Endometrium (tissue), 2 donors: ENCODE measurements at regions not wholly inside any gene's neighbourhood (a gene's known extent, or its start where the extent isn't known, plus 50 kb on each side); places are given as distances from the start of the nearest gene placed in this dataset.
A peak's percentile ranks its signal among the peaks of the same experiment; 100 is the strongest.

Experiments
- FAIRE-seq: peaks from 2 replicates; lab custom pipeline; 2012; peaks lifted over from hg19 to GRCh38; lab: Jason Lieb, UNC
- donor health status: control.
- donor health status: control.

GRCh38 chr3:43207628-43208085 lies 78.7 kb upstream of the SNRK start:
- no peak for FAIRE-seq

GRCh38 chr3:43206632-43207031 lies 79.7 kb upstream of the SNRK start:
- FAIRE-seq: no peak

DNA sequence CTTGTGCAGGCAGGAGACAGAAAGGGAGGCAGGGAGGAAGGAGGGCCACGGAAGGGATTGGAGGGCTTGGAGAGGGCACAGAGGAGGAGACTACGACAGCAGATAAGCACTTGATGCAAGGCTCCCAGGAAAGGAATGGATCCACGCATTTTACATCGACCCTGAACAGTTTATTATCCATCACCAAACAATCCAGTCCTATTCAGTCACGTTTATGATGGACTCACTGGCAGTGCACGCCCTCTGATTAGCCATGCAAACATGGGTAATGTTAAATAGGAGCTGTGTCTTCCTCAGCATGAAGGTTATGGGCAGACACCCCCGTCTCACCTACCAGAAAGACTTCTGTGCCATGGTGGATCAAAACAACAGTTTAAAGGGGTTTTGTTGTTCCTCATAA lies 80.2 kb upstream of the SNRK start:
- no peak for FAIRE-seq

- FAIRE-seq: no peak
These were observed 83.3 kb upstream of the SNRK start for GRCh38 chr3:43203022-43203421.

DNA sequence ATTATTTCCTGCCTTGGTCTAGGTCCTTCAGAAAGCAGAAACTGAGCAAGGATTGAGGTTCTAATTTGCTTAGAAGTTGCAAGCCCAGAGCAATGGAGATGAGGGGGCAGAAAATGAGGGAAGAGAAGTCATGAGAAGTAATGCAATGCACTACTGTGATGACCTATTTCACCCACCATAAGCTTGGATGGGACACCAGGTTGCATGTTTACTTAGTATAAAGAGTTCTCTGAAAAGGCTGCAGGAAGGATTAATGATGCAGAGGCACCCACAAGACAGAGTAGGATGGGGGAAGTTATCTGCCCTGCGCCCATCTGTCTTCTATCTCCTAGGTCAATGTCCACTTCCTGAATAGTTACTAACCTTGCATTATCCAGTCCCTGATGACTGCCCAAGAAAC lies 84.8 kb upstream of the SNRK start:
- no peak for FAIRE-seq

- no peak for FAIRE-seq
These were observed 86.6 kb upstream of the SNRK start for GRCh38 chr3:43199645-43200306.

DNA sequence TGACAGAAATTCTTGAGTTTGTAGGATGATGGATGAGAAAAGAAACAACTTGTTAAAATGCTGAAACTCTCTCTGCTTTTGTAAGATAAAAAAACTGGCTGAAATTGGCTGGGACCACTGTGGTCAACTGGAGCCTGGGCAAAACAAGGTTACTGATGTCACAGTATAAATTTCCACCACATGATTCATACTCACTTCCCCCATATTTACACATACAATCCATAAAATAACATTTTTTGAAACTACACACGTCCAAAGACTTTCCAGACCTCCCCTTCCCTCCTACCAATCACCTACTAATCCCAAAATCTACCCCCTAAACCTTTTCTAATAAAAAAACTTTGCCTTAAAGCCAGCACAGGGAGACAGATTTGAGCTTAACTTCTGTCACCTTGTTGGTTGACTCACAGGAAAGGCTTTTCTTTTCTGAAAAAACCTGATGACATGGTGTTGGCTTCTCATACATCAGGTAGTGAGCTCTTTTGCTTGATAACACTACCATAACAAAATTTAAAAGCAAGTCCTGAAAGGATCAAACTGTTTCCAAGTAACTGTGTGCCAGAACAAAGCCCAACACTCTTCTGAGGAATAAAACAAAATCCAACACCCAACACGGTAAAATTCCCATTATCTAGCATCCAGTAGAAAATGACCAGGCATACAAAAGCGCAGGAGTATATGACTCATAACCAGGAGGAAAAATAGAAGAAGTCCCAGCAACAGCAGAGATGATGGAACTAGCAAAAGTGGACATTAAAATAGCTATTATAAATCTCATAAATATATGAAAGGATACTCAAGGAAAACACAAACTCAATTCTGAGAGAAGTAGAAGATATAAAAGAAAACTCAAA lies 87.3 kb upstream of the SNRK start:
- no peak for FAIRE-seq

DNA sequence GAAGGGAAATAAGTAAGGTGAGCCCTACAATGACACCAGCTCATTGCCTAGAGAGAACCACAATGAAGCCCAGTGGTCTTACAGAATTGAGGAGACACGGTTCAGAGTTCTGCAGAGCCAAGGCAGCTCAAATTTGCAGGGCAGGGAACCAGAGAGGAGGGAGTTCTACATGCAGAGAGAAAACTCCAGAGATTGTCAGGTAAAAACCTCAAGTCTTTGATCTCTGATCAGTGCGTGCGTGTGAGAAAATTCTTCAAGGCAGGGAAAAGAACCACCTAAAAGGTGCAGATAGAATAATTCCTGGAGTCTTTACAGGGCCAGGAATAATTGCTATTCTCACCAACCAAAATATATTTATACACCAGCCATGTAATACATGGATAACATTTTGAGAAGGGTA lies 88.0 kb upstream of the SNRK start:
- no peak for FAIRE-seq

DNA sequence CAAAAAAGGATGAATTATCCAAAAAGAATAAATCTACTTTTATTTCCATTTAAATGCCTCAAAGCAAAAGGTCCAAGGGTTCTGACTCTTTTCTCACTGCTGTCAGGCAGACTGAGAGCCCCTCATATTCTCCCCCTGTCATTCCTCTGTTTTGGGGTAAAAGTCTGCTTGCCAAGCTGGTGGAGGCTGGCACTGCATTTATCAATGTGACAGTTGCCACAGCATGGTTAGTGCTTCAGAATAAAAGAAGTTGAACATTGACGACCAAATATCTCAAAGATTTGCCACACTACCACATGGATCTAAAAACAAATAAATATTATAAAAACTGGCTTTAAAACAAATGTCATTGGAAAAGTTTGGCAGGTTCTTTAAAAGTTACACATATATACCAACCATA lies 89.2 kb upstream of the SNRK start:
- FAIRE-seq: no peak

GRCh38 chr3:43196721-43197120 lies 89.6 kb upstream of the SNRK start:
- FAIRE-seq: no peak

DNA sequence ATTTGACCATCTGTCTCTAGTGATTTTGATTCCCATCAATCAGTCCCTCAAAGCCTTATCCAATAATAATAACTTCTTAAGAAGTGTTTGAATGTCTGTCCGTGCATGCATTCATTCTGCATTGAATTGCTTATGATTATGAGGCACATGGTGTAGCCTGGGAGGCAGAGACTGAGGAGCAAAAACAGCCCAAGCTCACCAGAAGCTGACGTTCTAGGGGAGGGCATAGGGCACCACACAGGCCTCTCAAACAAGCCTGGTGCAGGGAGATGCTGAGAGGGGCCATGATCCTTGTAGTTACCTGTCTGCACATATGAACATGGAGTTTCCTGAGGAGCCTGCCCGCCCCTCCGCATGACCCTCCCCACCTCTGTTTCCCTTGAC lies 89.2 kb upstream of the POMGNT2 start:
- FAIRE-seq: no peak

GRCh38 chr3:43194490-43195114 lies 88.7 kb upstream of the POMGNT2 start:
- FAIRE-seq: no peak

DNA sequence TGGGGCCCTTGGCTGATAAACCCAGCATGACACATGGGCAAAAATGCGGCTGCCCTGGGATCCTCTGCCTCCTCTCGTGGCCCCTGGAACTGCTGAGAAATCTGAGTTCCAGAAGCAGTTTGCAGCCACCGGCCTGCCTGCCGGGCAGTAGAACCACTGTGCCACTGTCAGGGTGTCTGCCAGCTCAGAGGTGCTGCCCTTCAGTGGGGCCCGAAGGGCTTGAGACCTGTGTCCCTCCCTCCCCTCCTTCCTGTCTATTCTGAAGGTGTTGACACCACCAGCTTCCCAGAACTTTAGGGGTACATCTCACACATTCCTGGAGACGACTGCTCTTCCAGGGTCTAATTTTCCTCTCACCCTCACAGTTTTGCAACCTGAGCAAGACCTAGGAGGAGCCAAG lies 88.2 kb upstream of the POMGNT2 start:
- no peak for FAIRE-seq

DNA sequence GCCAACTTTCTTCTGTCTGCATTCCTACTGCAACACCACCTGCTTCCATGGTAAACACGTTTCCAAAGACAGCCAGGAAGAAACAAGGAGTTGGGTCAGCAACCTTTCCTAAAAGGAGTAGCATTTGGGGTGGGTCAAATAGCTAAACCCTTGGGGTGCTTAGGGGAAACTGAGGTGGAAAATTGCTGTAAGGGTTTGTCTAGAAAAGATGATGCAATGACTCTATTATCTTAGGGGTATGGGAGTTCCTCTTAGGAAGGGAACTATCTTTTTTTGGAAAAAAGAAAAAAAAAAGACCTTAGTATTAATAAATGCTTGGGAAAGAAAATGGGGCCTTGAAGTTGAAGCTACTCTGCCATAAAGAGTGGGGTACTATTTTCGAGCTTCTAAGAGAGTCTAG lies 86.1 kb upstream of the POMGNT2 start:
- no peak for FAIRE-seq

DNA sequence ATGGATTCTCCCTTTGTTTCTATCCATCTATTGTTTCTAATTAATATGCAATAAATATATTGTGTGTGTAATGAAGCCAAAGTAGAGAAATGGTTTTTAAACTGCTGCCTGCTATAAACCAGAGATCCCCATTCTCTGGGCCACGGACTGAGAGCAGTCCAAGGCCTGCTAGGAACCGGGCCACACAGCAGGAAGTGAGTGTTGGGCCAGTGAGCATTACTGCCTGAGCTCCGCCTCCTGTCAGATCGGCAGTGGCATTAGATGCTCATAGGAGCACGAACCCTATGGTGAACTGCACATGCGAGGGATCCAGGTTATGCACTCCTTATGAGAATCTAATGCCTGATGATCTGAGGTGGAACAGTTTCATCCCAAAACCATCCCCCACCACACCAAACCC lies 85.2 kb upstream of the POMGNT2 start:
- FAIRE-seq: no peak

- FAIRE-seq: peak; percentile 74
These were observed 84.8 kb upstream of the POMGNT2 start for GRCh38 chr3:43190670-43191069.

DNA sequence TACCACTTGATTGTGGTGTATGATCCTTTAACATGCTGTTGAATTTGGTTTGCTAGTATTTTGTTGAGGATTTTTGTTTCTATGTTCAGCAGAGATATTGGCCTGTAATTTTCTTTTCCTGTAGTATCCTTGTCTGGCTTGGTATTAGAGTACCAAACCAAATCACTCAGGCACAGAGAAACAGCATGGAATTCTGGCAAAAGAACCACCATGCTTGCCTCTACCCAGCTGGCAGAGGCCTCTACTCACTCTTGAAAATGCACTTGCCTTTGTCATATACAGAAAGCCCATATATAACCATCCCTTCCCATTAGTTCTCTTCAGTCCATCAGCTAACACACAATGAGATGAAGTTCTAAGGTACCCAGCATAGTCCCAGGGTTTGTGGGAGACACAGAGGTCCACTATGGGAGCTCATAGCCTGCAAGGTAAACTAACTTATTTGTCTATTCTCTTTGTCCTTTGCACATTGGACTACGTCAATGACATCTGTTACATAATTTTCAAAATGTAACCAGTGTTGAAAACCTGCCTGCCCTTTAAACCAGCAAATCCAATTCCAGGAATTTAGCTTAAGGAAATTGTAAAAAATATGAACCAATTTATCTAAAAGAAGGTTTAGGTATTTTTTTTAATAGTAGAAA lies 82.1 kb upstream of the POMGNT2 start:
- FAIRE-seq: no peak

- no peak for FAIRE-seq
These were observed 80.1 kb upstream of the POMGNT2 start for GRCh38 chr3:43185983-43186314.

DNA sequence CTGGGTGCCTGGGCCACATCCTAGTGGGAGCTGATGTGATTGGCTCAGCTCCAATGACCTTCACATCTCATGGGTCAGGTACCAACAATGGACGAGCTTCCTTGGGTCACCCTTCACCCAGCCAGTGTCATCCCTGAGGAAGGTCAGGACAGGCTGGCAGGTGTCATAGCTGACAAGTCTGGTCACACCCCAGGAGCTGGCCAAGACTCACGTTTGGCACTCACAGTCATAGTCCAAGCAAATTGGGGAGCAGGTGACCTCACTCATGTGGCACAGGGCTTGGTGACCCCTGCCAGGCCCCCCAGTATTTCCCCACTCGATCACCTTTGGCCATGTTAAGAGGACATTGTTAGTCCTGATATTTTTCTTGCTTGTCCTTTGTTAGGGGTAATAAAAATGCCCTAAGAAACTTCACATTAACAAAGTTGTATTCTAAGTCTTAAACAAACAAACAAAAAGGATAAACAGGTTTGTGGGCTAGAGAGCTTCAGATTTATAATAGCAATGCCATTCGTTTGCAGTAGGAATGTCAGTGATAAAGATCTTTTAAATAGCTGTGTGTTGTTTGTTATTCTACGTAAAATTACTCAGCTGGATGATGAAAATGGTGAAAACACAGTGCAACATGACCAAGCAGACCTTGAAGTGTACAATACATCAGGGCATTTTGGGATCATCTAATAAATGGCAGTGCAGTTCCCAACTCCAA lies 79.5 kb upstream of the POMGNT2 start:
- FAIRE-seq: peak; percentile 92

GRCh38 chr3:43183456-43183855 lies 77.6 kb upstream of the POMGNT2 start:
- FAIRE-seq: peak; percentile 92

- no peak for FAIRE-seq
These were observed 75.4 kb upstream of the POMGNT2 start for GRCh38 chr3:43181202-43181821.

DNA sequence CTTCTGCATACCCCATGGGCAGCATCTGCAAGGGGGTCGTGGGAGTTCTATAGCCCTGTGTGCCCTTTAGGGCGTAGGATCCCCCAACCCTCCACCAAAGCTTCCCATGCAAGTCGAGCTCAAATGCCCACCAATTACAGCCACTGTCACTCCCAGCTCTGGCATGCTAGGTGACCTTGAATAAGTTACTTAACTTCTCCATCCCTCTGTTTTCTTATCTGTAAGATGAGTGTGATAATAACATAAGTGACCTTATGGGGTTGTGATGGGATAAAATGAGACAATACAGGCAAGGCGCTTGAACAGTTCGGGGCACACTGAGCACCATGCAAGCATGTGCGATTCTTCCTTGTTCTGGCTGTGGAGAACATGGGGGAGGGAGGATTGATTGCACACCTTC lies 74.8 kb upstream of the POMGNT2 start:
- no peak for FAIRE-seq
